ENCODE measurements at regions not wholly inside any gene's neighbourhood (a gene's known extent, or its start where the extent isn't known, plus 50 kb on each side); places are given as distances from the start of the nearest gene placed in this dataset.
"Not testable (repeated sequence)": the region's sequence is repeated elsewhere in the genome, so short reads cannot be mapped to it uniquely, and the experiment has no call there.

DNA sequence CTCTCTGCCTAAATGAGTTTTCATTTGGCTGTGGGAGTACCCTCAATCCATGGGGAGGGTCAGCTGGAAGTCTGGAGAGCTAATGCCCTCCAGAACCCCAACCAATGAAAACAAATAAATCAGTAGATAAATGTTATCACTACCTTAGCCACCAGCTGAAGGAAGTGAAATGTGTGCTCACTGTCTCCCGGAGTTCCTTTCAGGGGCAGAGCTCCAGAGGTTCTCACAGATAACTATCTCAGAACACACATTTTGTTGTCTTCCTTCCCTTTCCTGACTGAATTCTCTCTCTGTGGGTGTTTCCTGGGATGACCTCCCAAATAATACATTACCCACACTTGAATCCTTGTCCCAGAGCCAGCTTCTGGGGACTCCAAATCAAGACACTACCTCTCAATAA is 779.6 kb downstream of the DIAPH3 start:
- no peak for DNase-seq

- peak; percentile 44 for DNase-seq
Measured at GRCh38 chr13:59391696-59392095, 772.0 kb downstream of the DIAPH3 start.

DNA sequence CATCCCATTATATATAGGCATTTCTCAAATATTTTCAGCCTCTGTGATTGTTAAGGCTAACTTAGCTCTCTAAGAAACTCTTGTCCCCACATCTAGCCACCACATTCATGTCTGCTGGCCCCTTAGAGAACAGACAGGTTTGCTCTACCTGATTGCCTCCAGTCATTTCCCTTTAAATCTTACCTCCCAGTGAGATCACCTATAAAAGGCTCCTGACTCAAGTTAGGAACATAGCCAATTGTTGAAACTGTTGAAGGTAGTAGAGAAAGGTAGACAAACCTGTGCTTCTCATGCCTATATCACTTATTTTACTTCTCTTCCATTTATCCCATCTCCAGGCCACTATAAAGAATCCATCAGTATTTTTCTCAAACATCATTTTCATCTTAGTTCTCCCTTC is 771.4 kb downstream of the DIAPH3 start:
- no peak for DNase-seq

GRCh38 chr13:59394496-59394895 is 769.2 kb downstream of the DIAPH3 start:
- DNase-seq = no peak

DNA sequence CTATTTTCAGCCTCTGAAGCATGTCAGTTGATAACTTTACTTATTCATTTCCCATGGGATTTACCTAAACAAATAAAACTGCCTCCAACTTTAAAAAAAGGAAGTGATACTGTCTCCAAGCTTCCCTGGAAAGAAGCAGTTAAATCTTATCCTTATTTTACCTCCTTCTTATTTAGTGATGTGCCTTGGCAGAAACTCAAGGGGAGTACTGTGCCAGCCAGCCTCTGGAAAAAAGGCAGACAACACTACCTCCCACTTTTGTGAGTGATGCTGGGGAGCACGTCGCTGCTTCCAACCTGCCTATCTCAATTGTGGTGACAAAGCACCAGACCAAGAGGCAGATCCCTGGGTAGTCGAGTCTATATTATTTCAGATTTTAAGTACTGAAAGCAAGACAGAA is 765.6 kb downstream of the DIAPH3 start:
- DNase-seq = no peak

GRCh38 chr13:59398661-59399060 is 765.1 kb downstream of the DIAPH3 start:
- DNase-seq = no peak

DNA sequence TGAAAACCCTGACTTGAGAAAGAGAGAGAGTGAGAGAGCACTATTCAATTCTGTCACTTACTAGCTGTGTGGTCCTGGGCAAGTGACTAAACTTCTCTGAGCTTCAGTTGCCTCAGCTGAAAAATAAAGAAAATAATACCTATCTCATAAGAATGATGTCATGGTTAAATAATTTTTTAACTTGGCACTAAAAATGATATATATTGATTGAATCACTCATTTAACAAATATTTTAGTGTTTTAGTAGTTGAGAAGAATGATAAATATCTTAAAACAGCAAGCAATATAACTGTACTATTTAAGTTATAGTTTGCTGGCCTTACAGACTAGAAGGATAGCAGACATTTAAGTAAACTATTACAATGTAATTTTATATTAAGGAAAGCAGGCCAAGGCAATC is 764.2 kb downstream of the DIAPH3 start:
- no peak for DNase-seq

GRCh38 chr13:59404331-59404730 is 759.4 kb downstream of the DIAPH3 start:
- no peak for DNase-seq

- DNase-seq = not testable (repeated sequence)
Measured at GRCh38 chr13:59407251-59407650, 756.5 kb downstream of the DIAPH3 start.

- peak; percentile 13 for DNase-seq
Measured at GRCh38 chr13:59408738-59409137, 755.0 kb downstream of the DIAPH3 start.

DNA sequence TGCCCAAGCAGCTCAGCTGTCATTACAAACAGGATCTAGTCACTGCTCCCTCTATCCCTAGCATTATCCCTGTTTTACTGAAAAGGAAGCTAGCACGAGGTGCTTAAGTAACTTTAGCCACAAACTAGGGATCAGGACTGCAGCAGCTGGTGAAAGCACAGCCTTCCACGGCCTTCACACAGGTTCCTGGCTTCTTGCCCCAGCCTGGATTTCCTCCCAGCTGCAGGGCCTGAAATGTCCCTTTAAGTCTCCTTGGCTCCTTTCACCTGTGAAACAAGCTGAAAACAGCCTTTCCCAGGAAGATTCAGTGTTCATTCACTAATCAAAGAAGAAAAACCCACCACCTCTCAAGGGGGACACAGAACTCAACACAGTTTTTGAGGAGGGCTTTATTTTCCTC is 754.5 kb downstream of the DIAPH3 start:
- DNase-seq = no peak

DNA sequence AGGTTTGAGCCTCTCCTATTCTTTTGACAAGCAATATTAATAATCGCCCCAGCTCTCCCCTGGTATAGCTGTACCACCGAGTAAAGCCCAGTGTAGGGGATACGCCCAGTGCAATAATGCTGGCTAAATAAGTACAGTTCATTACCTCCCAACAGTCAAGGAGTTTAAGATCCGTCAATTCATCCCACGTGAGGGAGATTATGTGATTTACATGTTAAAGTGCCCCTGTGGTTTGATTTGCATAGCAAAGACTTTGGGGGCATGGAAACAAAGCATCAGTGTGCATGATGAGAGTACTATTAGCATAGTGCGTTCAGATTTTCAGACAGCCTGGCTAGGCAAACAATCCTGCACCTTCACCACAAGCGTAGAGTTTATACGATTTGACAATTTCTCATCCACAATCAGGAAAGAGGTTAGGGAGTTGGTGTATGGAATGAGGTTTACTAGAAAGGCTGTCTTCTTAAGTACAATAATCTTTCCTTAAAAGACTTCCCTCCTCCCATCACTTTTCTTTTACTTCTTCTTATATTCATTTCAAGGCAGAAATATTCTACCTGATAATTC is 754.0 kb downstream of the DIAPH3 start:
- no peak for DNase-seq

GRCh38 chr13:59413126-59413525 is 750.6 kb downstream of the DIAPH3 start:
- DNase-seq = no peak

- DNase-seq = no peak
Measured at GRCh38 chr13:59414006-59414405, 749.7 kb downstream of the DIAPH3 start.

DNA sequence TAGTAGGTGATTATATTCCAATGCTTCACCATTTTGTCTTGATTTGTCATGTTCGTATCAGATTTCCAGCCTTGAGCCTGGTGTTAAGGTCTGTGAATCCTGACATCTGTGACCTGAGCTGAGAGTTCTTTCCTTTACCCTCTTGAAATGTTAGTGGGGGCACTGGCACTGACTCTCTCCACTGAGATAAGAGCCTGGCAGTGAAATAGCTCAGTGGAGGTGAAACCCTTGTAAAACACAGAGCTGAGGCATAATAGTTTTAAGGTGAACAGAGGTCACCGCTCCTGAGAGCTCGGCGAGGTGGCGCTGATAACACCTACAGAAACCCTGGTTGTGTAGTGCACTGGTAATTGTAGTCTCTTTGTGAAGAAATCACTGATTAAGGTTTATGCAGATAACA is 748.2 kb downstream of the DIAPH3 start:
- no peak for DNase-seq

GRCh38 chr13:59416561-59416960 is 747.2 kb downstream of the DIAPH3 start:
- DNase-seq = no peak

- DNase-seq = no peak
Measured at GRCh38 chr13:59422646-59423045, 741.1 kb downstream of the DIAPH3 start.

DNA sequence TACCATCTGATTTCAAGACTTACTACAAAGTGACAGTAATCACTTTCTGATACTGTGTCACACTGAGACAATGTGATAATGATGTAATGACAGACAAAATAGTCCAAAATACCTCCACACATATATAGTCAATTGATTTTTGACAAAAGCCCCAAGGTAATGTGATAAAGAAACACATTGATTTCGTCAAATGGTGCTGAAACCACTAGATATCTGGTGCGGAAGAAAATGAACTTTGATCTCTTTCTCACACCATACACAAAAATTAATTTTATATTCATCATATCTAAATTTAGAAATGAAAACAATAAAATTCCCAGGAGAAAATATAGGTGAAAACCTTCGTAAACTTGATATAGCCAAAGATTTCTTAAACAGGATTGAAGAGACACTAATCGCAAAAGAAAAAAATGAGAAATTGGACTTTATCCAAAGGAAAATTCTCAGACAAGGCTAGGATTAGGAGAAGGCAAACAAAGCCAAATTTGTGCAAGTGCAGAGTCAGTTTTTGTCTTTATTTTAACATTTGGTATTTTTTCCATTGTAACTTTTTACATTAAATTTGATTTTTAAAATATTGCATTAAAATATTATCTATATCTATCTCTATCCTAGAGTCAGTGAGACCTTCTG is 739.9 kb downstream of the DIAPH3 start:
- no peak for DNase-seq

- no peak for DNase-seq
Measured at GRCh38 chr13:59424661-59425060, 739.1 kb downstream of the DIAPH3 start.

- no peak for DNase-seq
Measured at GRCh38 chr13:59425211-59425741, 738.5 kb downstream of the DIAPH3 start.

DNA sequence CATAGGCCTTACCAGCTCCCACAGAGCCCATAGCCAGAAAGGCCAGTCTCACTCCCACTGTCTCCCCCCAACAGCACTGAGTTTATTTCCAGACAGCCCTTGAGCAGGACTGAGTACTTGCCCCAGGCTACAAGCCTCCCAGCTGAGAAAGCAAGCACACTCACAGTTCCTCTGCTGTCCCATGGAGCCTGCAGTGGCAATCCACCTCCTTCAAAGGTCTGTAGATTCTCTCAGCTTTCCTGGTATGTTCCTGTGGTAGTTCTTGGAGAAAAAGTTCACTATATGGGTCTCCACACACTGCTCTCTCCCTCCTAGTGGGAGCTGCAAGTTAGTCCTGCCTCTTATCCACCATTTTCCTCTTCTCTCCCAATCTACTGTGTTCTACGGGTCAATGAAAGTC is 728.7 kb downstream of the DIAPH3 start:
- DNase-seq = no peak

GRCh38 chr13:59437544-59438301 is 726.0 kb downstream of the DIAPH3 start:
- no peak for DNase-seq

GRCh38 chr13:59439776-59440428 is 723.8 kb downstream of the DIAPH3 start:
- no peak for DNase-seq

- not testable (repeated sequence) for DNase-seq
Measured at GRCh38 chr13:59441068-59441467, 722.7 kb downstream of the DIAPH3 start.

Measured in NCI-H2029 treated with DMSO at 0.1 percent for 48 hours (cell line).